Stimulated activated naive CD8-positive, alpha-beta T cell treated with anti-CD3 and anti-CD28 coated beads, Interleukin-15, Interleukin-2, amounts not matched to agents 100 U/mL and 50 U/mL, for 24 hours (primary cell): ENCODE measurements at regions not wholly inside any gene's neighbourhood (a gene's known extent, or its start where the extent isn't known, plus 50 kb on each side); places are given as distances from the start of the nearest gene placed in this dataset.
"Not testable (repeated sequence)": the region's sequence is repeated elsewhere in the genome, so short reads cannot be mapped to it uniquely, and the experiment has no call there.

Experiments used
- ATAC-seq: fragments of 150-1000 bp; cut with Tn5 transposase; one replicate; pipeline ENCODE4 v1.10.0; 2021
- DNase-seq: peaks from one replicate; pipeline ENCODE4 v3.0.0; 2021

GRCh38 chr13:63517371-63517770 lies 2101.7 kb upstream of the PCDH20 start:
- ATAC-seq (no peak), DNase-seq (no peak)

DNA sequence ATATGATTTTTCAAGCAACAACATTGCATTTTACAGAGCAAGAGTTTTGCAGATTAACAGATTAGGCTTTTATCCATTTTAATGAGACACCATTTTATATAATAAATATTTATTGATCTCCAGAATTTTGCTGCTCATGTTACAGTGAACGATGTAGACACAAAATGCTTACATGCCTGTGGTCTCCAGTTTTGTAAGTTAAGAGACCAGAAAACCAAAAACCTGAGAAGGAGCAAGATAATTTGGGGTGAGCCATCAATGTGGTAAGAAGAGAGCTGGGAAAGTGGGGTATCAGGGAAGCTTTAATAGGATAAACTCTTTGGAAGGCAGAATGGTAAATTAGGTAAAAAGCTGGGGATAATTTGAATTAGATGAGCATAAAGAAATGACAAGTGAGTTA lies 2100.5 kb upstream of the PCDH20 start:
- ATAC-seq (no peak), DNase-seq (no peak)

- ATAC-seq (no peak), DNase-seq (no peak)
Measured at GRCh38 chr13:63514886-63515285, 2099.2 kb upstream of the PCDH20 start.

DNA sequence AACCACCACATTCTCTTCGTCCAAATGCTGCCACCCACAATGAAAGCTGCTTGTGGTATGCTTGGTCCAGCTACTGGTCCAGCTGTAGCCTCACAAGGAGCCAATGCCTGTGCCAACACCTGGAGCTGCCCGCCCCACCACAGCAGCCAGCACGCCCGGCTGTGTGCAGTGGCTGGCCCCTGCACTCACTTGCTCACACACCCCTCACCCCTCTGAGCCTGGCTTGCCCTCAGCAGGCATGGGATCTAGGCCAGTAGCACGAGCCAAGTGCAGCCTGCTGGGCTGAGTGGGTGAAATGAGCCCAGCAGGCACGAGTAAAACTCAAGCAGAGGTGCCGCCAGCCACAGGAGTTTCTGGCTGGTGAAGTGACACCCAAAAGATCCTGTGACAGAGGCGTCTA lies 2096.4 kb upstream of the PCDH20 start:
- no peak for ATAC-seq
- no peak for DNase-seq

DNA sequence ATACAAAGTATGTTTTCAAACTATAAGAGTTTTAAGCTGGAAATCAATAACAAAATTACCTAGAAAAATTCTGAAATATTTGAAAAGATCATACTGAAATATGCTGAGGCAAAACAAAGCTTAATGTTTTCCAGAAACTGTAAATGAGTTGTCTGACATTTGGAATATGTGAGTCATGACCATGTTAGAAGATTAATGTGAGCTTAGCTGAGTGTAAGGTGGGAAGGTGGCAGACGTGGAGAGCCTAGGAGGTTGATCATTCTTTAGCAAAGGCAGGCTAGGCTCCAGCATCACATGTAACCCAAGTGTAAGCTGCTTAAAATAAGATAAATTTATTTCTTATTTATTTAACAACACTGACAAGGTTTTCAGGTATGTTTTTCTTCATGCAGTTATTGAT lies 2086.1 kb upstream of the PCDH20 start:
- ATAC-seq: no peak
- no peak for DNase-seq

DNA sequence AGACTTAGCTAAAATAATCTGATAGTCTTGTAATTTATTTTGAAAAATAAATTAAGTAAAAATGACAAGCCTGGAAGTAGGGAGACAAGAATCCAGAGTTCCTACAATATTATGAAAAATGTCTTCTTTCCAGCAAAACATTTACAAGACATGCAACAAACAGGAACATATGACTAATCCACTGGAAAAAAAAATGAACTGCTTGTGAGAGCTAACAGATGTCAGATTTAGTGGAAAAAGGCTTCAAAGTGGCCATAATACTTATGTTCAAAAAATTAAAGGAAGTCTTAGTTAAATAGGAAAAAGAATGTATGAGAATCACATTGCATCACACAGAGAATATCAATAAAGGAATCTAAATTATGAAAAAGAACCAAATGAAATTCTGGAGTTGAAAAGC lies 2082.0 kb upstream of the PCDH20 start:
- no peak for ATAC-seq
- no peak for DNase-seq

- ATAC-seq (no peak), DNase-seq (no peak)
Measured at GRCh38 chr13:63492604-63493003, 2077.0 kb upstream of the PCDH20 start.

DNA sequence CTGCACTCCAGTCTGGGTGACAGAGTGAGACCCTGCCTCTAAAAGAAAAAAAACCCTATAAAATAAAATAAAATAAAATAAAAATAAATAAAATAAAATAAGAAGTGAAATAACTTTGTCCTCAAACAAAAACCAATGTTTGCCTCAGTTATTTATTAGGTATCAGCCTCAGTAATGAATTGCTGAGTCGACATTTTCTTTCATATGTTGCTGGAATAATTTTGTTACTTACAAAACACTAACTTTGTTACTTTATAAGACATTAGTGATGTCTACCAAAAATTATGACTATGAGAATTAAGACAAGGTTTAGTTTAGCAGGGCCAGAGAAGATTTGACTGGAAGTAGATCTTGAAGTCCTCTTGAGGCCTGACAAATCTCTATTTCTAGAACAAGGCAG lies 2074.5 kb upstream of the PCDH20 start:
- DNase-seq (no peak), ATAC-seq (no peak)

DNA sequence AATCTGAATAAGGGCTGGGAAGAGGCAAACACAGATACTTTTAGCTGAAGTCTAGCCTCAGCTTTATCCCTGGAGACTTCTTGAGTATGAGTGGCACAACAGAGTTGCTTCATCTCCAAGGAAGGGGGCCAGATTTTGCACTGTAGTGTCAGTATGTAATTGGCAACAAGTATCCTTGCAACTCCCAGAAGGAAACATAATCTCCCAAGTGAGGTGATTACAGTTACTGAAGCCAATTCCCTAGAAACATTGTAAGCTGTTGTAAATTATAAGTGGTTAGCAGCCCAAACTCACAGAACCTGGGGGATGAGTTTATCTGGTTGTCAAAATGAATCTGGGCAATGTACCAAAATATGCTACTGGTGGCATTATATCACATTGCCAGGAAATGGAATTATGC lies 2065.7 kb upstream of the PCDH20 start:
- DNase-seq: no peak
- ATAC-seq: no peak

GRCh38 chr13:63472711-63473110 lies 2057.1 kb upstream of the PCDH20 start:
- no peak for DNase-seq
- ATAC-seq: no peak

DNA sequence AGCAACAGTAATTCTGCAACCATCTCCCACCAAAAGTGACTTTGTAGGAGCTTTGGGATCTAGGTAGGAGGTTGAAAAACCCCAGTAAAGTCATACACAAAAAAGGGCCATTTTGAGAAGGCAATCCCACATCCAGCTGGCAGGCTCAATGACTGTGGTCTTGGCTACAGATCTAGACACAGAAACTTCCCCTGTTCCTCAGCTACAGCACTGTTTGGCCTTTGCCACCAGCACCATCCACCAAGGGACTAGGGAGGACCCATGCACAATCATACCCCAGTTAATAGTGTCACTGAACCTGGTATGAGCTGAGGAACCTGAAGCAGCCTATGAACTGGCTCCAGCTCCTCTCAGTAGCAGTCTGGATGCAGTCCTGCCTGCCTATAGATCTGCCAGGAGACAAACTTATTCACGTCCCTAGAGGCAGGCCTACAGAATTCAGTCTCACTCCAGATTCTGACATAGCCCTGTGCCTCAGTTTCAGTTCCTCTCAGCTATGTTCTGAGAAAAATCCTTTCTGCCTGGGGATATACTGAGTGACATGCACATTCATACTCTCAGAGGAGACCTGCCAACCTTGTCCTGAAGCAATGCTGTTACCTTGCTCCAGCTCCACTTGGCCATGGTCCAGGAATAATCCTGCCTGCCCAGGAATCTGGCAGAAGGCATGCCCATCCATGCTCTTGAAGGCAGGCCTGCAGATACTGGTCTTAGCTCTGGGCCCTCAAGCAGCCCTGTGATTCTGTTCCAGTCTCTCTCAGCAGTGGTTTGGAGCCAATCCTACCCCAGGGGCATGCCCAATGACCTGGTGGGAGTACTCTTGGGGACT lies 2048.3 kb upstream of the PCDH20 start:
- DNase-seq (no peak), ATAC-seq (no peak)

DNA sequence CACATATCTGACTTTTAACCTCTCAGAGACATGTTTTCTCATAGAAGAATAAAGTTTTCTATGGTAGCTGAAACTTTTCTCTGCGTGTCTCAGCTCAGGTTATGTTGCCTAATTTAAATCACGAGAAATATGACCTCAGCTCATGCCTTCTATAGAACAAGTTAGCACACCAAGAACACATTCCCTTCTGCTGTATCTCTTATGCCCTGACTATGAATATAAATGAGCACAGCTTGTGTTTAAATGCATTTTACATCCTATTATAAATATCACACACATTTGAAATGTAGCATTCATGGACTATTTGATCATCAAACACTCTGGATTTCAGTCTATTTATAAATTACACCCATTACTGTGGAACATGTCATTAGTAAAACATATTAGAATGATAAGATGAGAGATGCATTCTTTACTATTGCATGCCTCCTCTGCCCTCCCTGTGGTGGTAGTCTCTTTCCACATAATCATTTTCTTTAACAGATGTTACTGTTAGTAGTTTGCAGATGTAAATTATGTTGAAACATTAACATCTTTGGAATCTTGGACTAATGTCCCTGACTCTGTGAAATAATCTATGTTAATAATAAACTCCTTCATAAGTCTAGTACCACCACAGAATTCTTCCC lies 2044.9 kb upstream of the PCDH20 start:
- DNase-seq: no peak
- no peak for ATAC-seq

DNA sequence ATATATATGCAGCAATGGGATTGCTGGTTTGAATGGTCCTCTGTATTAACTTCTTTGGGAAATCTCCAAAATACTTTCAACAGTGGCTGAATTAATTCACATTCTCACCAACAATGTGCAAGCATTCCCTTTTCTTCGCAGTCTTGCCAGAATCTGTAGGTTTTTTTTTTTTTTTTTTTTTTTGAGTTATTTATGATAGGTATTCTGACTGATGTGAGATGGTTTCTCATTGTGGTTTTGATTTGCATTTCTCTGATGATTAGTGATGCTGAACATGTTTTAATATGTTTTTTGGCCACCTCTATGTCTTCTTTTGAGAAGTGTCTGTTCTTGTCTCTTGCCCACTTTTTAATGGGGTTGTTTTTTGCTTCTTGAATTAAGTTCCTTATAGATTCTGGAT lies 2041.5 kb upstream of the PCDH20 start:
- DNase-seq (no peak), ATAC-seq (no peak)

- no peak for DNase-seq
- no peak for ATAC-seq
Measured at GRCh38 chr13:63455938-63456337, 2040.3 kb upstream of the PCDH20 start.

GRCh38 chr13:63449550-63449949 lies 2033.9 kb upstream of the PCDH20 start:
- no peak for DNase-seq
- ATAC-seq: no peak

DNA sequence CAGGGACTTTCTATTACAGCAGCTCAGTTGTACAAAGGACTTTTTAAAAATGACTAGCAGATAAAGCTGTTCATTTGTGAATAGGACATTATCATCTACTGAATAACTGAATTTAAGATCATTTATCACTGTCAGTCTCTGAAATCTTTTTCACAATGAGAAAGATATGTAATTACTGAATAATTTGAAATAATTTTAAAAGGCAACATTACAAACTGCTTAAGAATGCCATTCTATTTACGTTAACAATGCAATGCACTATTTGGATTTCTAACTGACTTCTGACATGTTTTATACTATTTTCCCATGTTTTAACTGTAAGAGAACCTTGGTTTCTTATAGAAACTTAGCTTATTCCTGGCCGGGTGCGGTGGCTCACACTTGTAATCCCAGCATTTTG lies 2033.0 kb upstream of the PCDH20 start:
- ATAC-seq (no peak), DNase-seq (no peak)

DNA sequence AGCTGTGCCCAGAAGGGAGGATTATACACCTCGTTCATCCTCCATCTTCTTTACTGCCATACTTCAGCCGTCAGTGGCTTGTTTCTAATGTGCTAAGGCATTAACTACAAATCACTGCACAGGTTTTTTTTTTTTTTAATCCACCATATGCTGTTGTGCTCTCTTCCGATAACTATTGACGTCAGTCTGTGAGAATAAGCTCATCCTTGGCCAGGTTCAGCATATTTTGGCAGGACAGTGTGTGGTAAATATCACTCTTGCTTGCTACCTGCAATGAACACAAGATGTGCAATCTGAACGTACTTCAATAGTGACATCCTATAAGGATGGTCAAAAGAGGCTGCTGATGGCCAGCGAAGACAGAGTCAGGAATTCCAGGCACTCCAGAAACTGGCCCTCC lies 2030.7 kb upstream of the PCDH20 start:
- ATAC-seq (no peak), DNase-seq (no peak)

DNA sequence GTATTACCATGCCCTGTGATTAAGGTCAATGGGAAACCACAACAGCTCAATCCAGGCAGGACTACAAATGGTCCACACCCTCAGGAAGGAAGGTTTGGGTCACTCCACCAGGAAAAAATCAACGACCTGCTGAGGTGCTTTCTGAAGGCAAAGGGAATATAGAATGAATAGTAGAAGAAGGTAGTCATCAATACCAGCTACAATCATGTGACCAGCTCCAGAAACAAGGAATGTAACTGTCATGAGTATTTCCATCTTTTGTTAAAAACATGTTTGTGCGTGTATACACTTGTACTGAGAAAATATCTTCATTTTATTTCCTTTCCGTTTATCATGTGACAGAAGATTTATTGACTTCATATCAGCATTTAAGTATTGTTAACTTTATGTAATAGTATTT lies 2028.6 kb upstream of the PCDH20 start:
- not testable (repeated sequence) for DNase-seq, ATAC-seq

GRCh38 chr13:63438951-63439350 lies 2023.3 kb upstream of the PCDH20 start:
- DNase-seq: no peak

DNA sequence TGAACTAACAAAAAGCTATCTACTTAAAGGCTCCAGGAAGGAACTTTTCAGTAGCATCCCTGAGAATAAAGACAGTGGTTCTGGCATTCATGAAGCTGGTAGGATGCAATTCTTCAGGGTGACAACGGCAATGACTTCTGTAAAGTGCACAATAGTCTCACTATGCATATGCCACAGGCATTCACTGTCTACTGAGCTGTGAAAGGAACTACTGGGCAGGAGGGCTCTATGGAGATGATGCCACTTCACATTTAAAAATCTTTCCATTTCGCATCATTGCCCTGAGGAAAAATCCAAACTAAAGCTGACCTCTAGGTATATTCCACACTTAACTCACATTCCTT lies 2020.6 kb upstream of the PCDH20 start:
- DNase-seq (no peak), ATAC-seq (no peak)

More at GRCh38 chr13:63438951-63439350, 2023.3 kb upstream of the PCDH20 start:
- no peak for ATAC-seq

DNA sequence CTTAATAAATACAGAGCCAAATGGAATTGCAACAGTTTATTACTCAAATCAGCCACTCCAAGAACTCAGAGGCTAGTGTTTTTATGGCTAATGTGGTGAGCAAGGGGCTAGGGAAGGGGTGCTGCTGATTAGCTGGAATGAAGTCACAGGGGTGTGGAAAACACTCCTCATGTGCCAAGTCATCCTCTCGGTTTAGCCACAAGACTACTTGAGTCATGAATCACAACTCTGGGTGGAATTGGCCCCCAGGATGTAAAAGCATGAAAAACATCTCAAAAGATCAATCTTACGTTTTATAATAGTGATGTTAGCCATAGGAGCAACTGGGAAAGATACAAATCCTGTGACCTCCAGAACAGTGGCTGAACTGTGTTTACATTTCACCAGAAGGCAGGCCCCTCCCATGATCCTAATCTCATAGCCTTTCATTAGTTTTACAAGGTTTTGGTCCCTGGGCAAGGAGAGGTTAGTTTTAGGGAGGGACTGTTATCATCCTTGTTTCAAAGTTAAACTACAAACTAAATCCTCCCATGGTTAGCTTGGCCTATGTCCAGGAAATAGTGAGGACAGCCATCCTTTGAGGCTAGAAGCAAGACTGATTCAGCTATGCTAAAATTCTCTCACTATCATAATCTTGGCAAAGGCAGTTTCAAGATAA lies 2020.1 kb upstream of the PCDH20 start:
- DNase-seq: no peak
- ATAC-seq: no peak

- ATAC-seq (no peak), DNase-seq (no peak)
Measured at GRCh38 chr13:63433546-63434150, 2018.0 kb upstream of the PCDH20 start.

- DNase-seq: no peak
- no peak for ATAC-seq
Measured at GRCh38 chr13:63427170-63427569, 2011.5 kb upstream of the PCDH20 start.
